Left colon (tissue), 2 donors: ENCODE measurements at regions not wholly inside any gene's neighbourhood (a gene's known extent, or its start where the extent isn't known, plus 50 kb on each side); places are given as distances from the start of the nearest gene placed in this dataset.

Experiments
- ATAC-seq: fragments of 200-7000 bp; cut with Tn5 transposase; one replicate; pipeline ENCODE4 v1.9.1; 2020; ENCODE audit warnings: mild to moderate bottlenecking, moderate library complexity
- DNase-seq, 2 donors: peaks; one replicate each; pipeline ENCODE4 v3.0.0-alpha.2; 2020
- intact Hi-C, 2 donors: fragments of 100-400 bp; cut with DNase I in 1 of 2; cut with micrococcal nuclease in 1 of 2; formaldehyde crosslinking; loops; one replicate each; pipeline versions ENCODE4 v1.11.2 to v1.14.0; 2022; cut with DNase I, micrococcal nuclease
- donor health status: DM: no; HTN: no; CAD: no.
- donor health status: DM: yes; HTN: yes; CAD: no.

GRCh38 chr4:22170353-22170752 is 221.8 kb upstream of the KCNIP4 start:
- no peak for ATAC-seq

GRCh38 chr4:22167201-22167600 is 218.6 kb upstream of the KCNIP4 start:
- DNase-seq (no peak), ATAC-seq (no peak)
- intact Hi-C loops, result no loop called here

More at GRCh38 chr4:22170353-22170752, 221.8 kb upstream of the KCNIP4 start:
- intact Hi-C loops, result no loop called here
- DNase-seq, result no peak

GRCh38 chr4:22162454-22162853 is 213.9 kb upstream of the KCNIP4 start:
- ATAC-seq (no peak), DNase-seq (no peak)

GRCh38 chr4:22130741-22131140 is 182.2 kb upstream of the KCNIP4 start:
- intact Hi-C loops, result no loop called here
- no peak for ATAC-seq
- no peak for DNase-seq

More at GRCh38 chr4:22162454-22162853, 213.9 kb upstream of the KCNIP4 start:
- intact Hi-C loops, result no loop called here

GRCh38 chr4:22129454-22130029 is 181.0 kb upstream of the KCNIP4 start:
- intact Hi-C loops, result no loop called here
- ATAC-seq (peak; percentile 52), DNase-seq (peak in 1 of 2 donors; percentile 12)

GRCh38 chr4:22122062-22122461 is 173.5 kb upstream of the KCNIP4 start:
- no peak for DNase-seq
- intact Hi-C loops, result no loop called here
- ATAC-seq, result no peak

GRCh38 chr4:22115262-22115661 is 166.7 kb upstream of the KCNIP4 start:
- no peak for ATAC-seq
- no peak for DNase-seq
- intact Hi-C loops, result no loop called here

- DNase-seq (no peak), ATAC-seq (no peak)
- intact Hi-C loops, result no loop called here
Measured at GRCh38 chr4:22103768-22104167, 155.2 kb upstream of the KCNIP4 start.

- DNase-seq (no peak), ATAC-seq (no peak)
- intact Hi-C loops, result no loop called here
Measured at GRCh38 chr4:22099896-22100295, 151.3 kb upstream of the KCNIP4 start.

- no peak for ATAC-seq
- intact Hi-C loops, result no loop called here
- no peak for DNase-seq
Measured at GRCh38 chr4:22097596-22097995, 149.0 kb upstream of the KCNIP4 start.

GRCh38 chr4:22094217-22094616 is 145.6 kb upstream of the KCNIP4 start:
- DNase-seq, result no peak
- intact Hi-C loops, result no loop called here
- no peak for ATAC-seq

GRCh38 chr4:22093126-22093525 is 144.6 kb upstream of the KCNIP4 start:
- intact Hi-C loops, result no loop called here
- no peak for DNase-seq
- ATAC-seq, result no peak

- intact Hi-C loops, result no loop called here
- no peak for ATAC-seq
- no peak for DNase-seq
Measured at GRCh38 chr4:22091906-22092305, 143.3 kb upstream of the KCNIP4 start.

- intact Hi-C loops, result no loop called here
- ATAC-seq, result no peak
- no peak for DNase-seq
Measured at GRCh38 chr4:22091352-22091717, 142.8 kb upstream of the KCNIP4 start.

GRCh38 chr4:22090661-22091351 is 142.2 kb upstream of the KCNIP4 start:
- intact Hi-C loops, result no loop called here
- ATAC-seq (no peak), DNase-seq (no peak)

- DNase-seq (no peak), ATAC-seq (no peak)
- intact Hi-C loops, result no loop called here
Measured at GRCh38 chr4:22077571-22077970, 129.0 kb upstream of the KCNIP4 start.

GRCh38 chr4:22072726-22073125 is 124.2 kb upstream of the KCNIP4 start:
- no peak for ATAC-seq
- intact Hi-C loops, result no loop called here

GRCh38 chr4:22072240-22072639 is 123.7 kb upstream of the KCNIP4 start:
- DNase-seq (no peak), ATAC-seq (no peak)
- intact Hi-C loops, result no loop called here

More at GRCh38 chr4:22072726-22073125, 124.2 kb upstream of the KCNIP4 start:
- no peak for DNase-seq

- no peak for ATAC-seq
- intact Hi-C loops, result no loop called here
- no peak for DNase-seq
Measured at GRCh38 chr4:22071749-22072148, 123.2 kb upstream of the KCNIP4 start.

GRCh38 chr4:22070256-22070655 is 121.7 kb upstream of the KCNIP4 start:
- intact Hi-C loops, result no loop called here
- ATAC-seq (no peak), DNase-seq (no peak)

- DNase-seq (no peak), ATAC-seq (no peak)
- intact Hi-C loops, result no loop called here
Measured at GRCh38 chr4:22063613-22064012, 115.0 kb upstream of the KCNIP4 start.
